ENCODE measurements at regions not wholly inside any gene's neighbourhood (a gene's known extent, or its start where the extent isn't known, plus 50 kb on each side); places are given as distances from the start of the nearest gene placed in this dataset.

- TF ChIP-seq RBBP5 (IDR thresholded peaks at IDR 0.05; ENCODE audit: borderline replicate concordance, low read depth, low read length) = no peak
- no peak for TF ChIP-seq TCF12 (IDR thresholded peaks at IDR 0.05; ENCODE audit: low read depth, low read length)
- TF ChIP-seq POU5F1 (IDR thresholded peaks at IDR 0.05; ENCODE audit: low read depth, low read length) = no peak
- no peak for TF ChIP-seq BCL11A (IDR thresholded peaks at IDR 0.05; ENCODE audit: low read depth in 2 of 2, low read length in 2 of 2)
- TF ChIP-seq ZNF274 (IDR thresholded peaks at IDR 0.05; ENCODE audit: borderline replicate concordance, extremely low read depth, low read length) = no peak
- no peak for TF ChIP-seq USF2 (IDR thresholded peaks at IDR 0.05; ENCODE audit: low read length)
- no peak for TF ChIP-seq POLR2AphosphoS5 (IDR thresholded peaks at IDR 0.05; ENCODE audit: low read depth, low read length)
These were observed 55.2 kb upstream of the ASIP start (continued) for GRCh38 chr20:34185766-34186620.
